Left ventricle myocardium inferior (tissue), 1 donor: ENCODE measurements at regions not wholly inside any gene's neighbourhood (a gene's known extent, or its start where the extent isn't known, plus 50 kb on each side); places are given as distances from the start of the nearest gene placed in this dataset.

Experiments
- DNase-seq: peaks from one replicate; pipeline ENCODE4 v3.0.0-alpha.2; 2020
- H3K27ac ChIP-seq: fragments of 200-600 bp; replicated peaks from 2 replicates; pipeline ENCODE4 v1.8.0; 2021
- H3K27me3 ChIP-seq: fragments of 200-600 bp; 2 replicates; pipeline ENCODE4 v1.8.0; 2021; ENCODE audit warnings: low read depth
- H3K36me3 ChIP-seq: fragments of 200-600 bp; 2 replicates; pipeline ENCODE4 v1.8.0; 2021
- H3K4me1 ChIP-seq: fragments of 200-600 bp; 2 replicates; pipeline ENCODE4 v1.8.0; 2021
- H3K4me3 ChIP-seq: fragments of 200-600 bp; 2 replicates; pipeline ENCODE4 v1.8.0; 2021; ENCODE audit warnings: mild to moderate bottlenecking, moderate library complexity
- H3K9me3 ChIP-seq: fragments of 200-600 bp; replicated peaks from 2 replicates; pipeline ENCODE4 v1.8.0; 2021
- intact Hi-C: fragments of 100-400 bp; cut with micrococcal nuclease; formaldehyde crosslinking; loops from one replicate; pipeline ENCODE4 v1.11.0; 2022
- TF ChIP-seq, protein P1 (sequence below): fragments of 200-600 bp; IDR thresholded peaks from 2 replicates; pipeline ENCODE4 v1.8.0; 2021; ENCODE audit warnings: antibody characterized with exemption, mild to moderate bottlenecking, borderline replicate concordance
- donor health status: DM: no; HTN: yes; CAD: no; lungs with severe emphysema.

DNA sequence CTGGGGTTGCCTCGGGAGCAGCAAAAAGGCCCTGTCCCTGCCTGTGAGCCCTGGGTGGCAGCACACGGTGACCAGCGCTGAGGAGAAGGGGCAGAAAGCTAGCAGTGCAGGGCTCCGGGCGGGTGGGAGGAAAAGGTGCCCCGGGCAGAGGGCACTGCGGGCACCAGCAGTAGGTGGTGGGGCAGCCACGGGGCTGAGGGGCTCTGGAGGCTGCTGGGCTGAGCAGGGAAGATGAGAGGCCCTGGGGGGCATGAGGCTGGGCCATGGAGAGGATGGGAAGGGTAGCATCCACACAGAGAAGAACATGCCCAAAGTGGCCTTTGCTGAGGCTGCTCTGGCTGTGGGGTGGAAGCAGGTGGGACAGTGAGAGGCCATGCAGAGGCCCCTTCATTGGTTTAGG lies 67.5 kb upstream of the NKX1-1 start:
- H3K4me1 ChIP-seq, result peaks cover 8% of the 10 kb centered on the region
- no peak for DNase-seq

DNA sequence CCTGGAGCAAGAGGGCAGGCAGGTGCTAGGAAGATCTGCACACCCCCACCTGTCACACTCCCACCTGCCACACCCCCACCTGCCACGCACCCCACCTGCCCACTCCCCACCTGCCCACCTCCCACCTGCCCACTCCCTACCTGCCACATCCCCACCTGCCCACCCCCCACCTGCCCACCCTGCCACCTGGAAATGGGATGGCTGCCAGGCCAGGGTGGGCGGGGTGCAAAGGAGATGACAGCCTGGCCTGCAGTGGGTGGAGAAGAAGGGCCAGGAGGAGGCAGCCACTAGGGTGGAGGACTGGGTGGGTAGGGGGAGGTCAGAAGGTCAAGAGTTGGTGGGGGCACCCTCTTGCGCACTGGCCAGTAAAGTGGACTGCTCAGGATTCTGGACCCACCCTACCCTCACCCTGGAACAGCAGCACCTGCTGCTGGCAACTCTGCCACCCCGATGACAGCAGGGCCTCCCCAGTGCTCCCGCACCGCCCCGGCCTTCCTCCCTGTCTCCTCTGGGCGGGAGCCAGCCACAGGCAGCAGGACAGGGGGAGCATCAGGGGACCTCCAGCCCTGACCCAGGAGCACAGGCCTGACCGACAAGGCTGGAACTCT lies 66.8 kb upstream of the NKX1-1 start:
- Histone ChIP-seq H3K4me3 (no peak overlapping the region), H3K27ac (no peak overlapping the region), H3K27me3 (peaks cover 66% of the 10 kb centered on the region), H3K4me1 (peaks cover 8% of the 10 kb centered on the region), H3K36me3 (no peaks in the 10 kb centered on the region), H3K9me3 (no peaks in the 10 kb centered on the region)
- TF ChIP-seq, protein P1, sequence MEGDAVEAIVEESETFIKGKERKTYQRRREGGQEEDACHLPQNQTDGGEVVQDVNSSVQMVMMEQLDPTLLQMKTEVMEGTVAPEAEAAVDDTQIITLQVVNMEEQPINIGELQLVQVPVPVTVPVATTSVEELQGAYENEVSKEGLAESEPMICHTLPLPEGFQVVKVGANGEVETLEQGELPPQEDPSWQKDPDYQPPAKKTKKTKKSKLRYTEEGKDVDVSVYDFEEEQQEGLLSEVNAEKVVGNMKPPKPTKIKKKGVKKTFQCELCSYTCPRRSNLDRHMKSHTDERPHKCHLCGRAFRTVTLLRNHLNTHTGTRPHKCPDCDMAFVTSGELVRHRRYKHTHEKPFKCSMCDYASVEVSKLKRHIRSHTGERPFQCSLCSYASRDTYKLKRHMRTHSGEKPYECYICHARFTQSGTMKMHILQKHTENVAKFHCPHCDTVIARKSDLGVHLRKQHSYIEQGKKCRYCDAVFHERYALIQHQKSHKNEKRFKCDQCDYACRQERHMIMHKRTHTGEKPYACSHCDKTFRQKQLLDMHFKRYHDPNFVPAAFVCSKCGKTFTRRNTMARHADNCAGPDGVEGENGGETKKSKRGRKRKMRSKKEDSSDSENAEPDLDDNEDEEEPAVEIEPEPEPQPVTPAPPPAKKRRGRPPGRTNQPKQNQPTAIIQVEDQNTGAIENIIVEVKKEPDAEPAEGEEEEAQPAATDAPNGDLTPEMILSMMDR, result no peak
- intact Hi-C loops, result no loop called here
- DNase-seq, result no peak

More for the DNA sequence above, 67.5 kb upstream of the NKX1-1 start:
- Histone ChIP-seq H3K9me3 (no peaks in the 10 kb centered on the region), H3K27ac (no peak overlapping the region), H3K36me3 (no peaks in the 10 kb centered on the region), H3K4me3 (no peak overlapping the region), H3K27me3 (peaks cover 64% of the 10 kb centered on the region)
- intact Hi-C loops, result no loop called here
- TF ChIP-seq, protein P1, result no peak

DNA sequence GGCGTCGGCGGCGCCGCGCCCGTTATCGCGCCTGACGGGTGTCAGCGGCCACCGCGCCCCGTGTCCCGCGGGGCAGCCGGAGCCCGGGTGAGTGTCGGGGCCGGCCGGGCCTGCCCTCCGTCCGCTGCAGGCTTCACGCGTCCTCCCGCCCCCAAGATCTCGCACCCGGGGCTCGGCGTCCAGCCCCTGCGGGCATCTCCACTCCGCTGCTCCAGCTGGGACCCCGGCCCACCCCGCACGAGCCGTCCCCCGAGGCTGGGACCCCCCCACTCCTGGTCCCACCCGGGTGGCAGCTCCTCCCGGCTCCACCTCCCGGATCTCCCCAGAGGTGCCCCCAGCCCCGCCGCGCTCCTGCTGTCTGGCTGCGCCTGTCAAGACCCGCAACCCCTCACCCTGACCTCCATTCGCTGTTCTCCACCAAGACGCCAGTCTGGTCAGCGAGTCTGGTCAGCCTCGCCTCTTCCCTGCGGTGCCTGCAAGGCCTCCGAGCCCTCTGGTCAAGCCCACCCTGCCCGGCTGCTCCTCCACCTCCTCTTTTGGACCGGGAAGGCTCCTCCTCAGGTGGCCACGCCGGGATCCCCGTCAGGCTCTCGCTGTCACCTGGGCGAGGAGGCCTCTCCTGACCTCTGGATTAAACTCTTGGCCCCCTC lies 66.0 kb upstream of the NKX1-1 start:
- Histone ChIP-seq H3K9me3 (no peaks in the 10 kb centered on the region), H3K4me3 (peak overlapping the region; percentile 4), H3K27me3 (peaks cover 66% of the 10 kb centered on the region), H3K27ac (no peak overlapping the region), H3K36me3 (no peaks in the 10 kb centered on the region), H3K4me1 (peaks cover 8% of the 10 kb centered on the region)
- intact Hi-C loops, result no loop called here
- TF ChIP-seq, protein P1, result no peak
- no peak for DNase-seq

DNA sequence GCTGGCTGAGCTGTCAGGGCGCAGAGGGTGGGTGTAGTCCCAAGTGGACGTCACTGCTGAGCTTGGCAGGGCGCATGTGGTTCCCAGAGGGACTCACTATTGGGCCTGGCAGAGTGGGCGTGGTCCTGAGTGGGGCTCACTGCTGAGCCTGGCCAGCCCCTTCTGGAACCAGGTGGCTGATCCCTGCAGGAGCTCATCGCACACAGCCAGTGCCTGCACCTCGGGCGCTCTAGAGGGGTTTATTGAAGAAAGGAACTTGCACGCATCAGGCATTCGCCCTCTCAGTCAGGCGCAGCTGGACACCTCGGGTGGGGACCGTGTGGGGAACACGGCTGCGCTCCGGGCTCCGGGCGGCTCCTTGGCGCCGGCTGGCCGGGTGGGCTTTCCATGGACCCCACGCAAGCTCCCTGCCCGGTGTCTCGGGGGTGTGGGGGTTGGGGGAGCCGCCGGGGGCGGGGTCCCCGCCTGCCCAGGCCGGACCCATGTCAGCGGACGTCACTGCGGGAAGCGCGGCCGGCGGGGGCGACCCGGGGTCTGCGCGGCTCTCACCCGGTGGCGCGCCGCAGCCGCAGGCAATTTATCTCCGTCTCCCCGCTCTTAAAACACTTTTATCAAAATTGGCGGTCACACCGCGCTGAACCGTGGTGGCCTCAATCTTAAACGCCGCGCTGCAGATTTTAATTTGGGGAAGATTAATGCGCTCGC lies 65.4 kb upstream of the NKX1-1 start:
- Histone ChIP-seq H3K4me3 (peak overlapping the region; percentile 4), H3K4me1 (peaks cover 8% of the 10 kb centered on the region), H3K27ac (no peak overlapping the region), H3K36me3 (no peaks in the 10 kb centered on the region), H3K9me3 (no peaks in the 10 kb centered on the region), H3K27me3 (peaks cover 70% of the 10 kb centered on the region)
- intact Hi-C loops, result no loop called here
- DNase-seq, result no peak
- TF ChIP-seq, protein P1, result no peak

DNA sequence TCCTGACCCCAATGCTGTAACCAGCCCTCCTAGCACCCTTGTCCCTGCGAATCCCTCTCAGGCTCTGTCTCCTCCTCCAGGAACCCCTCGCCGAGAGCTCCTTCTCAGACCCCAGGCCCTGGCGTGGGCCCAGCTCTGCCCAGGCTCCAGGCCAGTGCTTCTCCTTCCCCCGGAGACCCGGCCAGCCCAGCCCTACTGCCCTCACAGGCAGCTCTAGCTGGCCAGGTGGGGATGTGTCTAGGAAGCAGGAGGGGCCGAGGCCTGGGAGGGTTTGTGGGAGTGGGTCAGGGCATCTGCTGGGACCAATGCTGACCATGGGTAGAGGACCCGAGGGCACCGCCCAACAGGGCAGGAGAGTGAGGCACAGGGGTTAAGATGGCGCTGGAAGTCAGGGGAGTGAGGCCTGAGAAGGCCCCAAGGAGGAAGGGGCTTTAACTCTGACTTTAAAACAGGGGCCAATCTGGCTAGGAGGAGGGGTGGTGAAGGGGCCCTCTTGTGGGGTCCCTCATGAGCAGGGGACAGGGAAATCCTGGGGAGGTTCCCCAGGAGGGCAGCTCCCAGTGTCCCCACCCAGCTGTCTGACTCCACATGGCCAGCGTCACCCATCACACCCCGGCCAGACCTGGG lies 64.7 kb upstream of the NKX1-1 start:
- TF ChIP-seq, protein P1, result no peak
- H3K27ac ChIP-seq, result no peak overlapping the region
- no peak for DNase-seq
- H3K27me3 ChIP-seq, result peaks cover 77% of the 10 kb centered on the region
- no peaks in the 10 kb centered on the region for H3K36me3 ChIP-seq
- intact Hi-C loops, result no loop called here
- no peak overlapping the region for H3K4me3 ChIP-seq
- no peaks in the 10 kb centered on the region for H3K9me3 ChIP-seq
- H3K4me1 ChIP-seq, result peaks cover 8% of the 10 kb centered on the region
